ENCODE measurements at regions not wholly inside any gene's neighbourhood (a gene's known extent, or its start where the extent isn't known, plus 50 kb on each side); places are given as distances from the start of the nearest gene placed in this dataset.

- TF ChIP-seq RERE (CRISPR knock-in tag; IDR thresholded peaks at IDR 0.05; ENCODE audit: borderline replicate concordance) (no peak), ZNF561 (CRISPR knock-in tag; conservative IDR thresholded peaks at IDR 0.05) (no peak), ZNF311 (CRISPR knock-in tag; IDR thresholded peaks at IDR 0.05) (no peak), HIVEP1 (CRISPR knock-in tag; IDR thresholded peaks at IDR 0.05) (no peak), CHAMP1 (IDR thresholded peaks at IDR 0.05) (no peak), PHF8 (IDR thresholded peaks at IDR 0.05; ENCODE audit: borderline replicate concordance, low read length) (no peak)
- TF ChIP-seq, protein P1, sequence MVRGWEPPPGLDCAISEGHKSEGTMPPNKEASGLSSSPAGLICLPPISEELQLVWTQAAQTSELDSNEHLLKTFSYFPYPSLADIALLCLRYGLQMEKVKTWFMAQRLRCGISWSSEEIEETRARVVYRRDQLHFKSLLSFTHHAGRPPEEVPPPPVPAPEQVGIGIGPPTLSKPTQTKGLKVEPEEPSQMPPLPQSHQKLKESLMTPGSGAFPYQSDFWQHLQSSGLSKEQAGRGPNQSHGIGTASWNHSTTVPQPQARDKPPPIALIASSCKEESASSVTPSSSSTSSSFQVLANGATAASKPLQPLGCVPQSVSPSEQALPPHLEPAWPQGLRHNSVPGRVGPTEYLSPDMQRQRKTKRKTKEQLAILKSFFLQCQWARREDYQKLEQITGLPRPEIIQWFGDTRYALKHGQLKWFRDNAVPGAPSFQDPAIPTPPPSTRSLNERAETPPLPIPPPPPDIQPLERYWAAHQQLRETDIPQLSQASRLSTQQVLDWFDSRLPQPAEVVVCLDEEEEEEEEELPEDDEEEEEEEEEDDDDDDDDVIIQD (CRISPR knock-in tag; IDR thresholded peaks at IDR 0.05), result no peak
Observed at GRCh38 chr11:134761386-134761785, 349.3 kb upstream of the B3GAT1 start (continued).
